ENCODE measurements at regions not wholly inside any gene's neighbourhood (a gene's known extent, or its start where the extent isn't known, plus 50 kb on each side); places are given as distances from the start of the nearest gene placed in this dataset.
A peak's percentile ranks its signal among the peaks of the same experiment; 100 is the strongest.

DNA sequence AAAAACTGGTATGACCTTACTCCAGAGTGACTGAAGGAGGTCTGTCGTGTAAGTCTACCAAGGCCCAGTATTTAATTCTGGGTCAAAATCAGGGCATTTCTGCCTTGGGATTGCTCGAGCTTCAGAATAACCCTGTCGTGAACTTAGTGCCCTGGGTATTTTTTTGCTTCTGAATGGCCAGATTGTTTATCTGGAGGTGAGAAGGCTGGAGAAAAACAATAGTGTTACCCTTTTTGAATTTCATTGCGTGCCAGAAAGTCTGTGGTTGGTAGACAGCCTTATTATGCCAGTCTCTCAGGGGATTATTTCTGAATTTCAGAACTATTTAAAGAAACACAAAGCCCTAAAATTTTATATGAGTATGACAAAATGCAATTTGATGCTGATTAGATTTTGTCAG, 323.4 kb downstream of the CSNK1G3 start:
- Mint-ChIP-seq H3K4me1 (no peaks in the 10 kb centered on the region), H3K4me3 (no peak overlapping the region), H3K36me3 (peaks cover 0 to 4% of the 10 kb centered on the region in 2 donors), H3K27ac (no peak overlapping the region), H3K27me3 (no peaks in the 10 kb centered on the region), H3K9me3 (peaks cover 0 to 12% (median 7%) of the 10 kb centered on the region in 7 donors)
- DNase-seq (no peak), ATAC-seq (ENCODE audit: low read depth in 2 of 2) (no peak)

DNA sequence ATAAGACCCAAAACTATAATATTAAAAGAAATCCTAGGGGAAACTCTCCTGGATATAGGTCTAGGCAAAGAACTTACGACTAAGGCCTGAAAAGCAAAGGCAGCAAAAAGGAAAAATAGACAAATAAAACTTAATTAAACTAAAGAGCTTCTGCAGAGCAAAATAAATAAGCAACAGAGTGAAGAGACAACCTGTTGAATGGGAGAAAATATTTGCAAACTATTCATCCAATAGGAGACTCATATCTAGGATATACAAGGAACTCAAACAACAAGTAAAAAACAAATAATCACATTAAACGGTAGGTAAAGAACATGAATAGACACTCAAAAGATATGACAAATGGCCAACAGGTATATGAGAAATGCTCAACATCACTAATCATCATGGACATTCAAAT, 318.6 kb downstream of the CSNK1G3 start:
- Mint-ChIP-seq H3K4me1 (no peaks in the 10 kb centered on the region), H3K9me3 (peaks cover 0 to 14% (median 5%) of the 10 kb centered on the region in 7 donors), H3K4me3 (no peak overlapping the region), H3K27ac (no peak overlapping the region), H3K27me3 (no peaks in the 10 kb centered on the region), H3K36me3 (peaks cover 4 to 8% of the 10 kb centered on the region in 2 donors)
- no peak for DNase-seq
- ATAC-seq (ENCODE audit: low read depth in 2 of 2): no peak

DNA sequence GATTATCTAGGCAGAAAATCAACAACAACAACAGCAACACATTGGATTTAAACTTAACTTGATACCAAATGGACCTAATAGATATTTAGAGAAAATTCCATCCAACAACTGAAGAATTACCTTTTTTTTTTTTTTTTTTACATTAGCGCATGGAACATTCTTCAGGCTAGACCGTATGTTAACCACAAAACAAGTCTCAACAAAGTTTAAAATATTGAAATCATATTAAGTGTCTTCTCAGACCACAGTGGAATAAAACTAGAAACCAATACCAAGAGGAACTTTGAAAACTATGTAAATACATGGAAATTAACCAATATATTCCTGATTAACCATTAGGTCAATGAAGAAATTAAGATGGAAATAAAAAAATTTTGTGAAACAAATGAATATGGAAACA, 315.8 kb downstream of the CSNK1G3 start:
- Mint-ChIP-seq H3K27me3 (no peaks in the 10 kb centered on the region), H3K9me3 (peaks cover 0 to 20% (median 12%) of the 10 kb centered on the region in 7 donors), H3K27ac (no peak overlapping the region), H3K36me3 (peaks cover 4 to 8% of the 10 kb centered on the region in 2 donors), H3K4me3 (no peak overlapping the region), H3K4me1 (no peaks in the 10 kb centered on the region)
- ATAC-seq (ENCODE audit: low read depth in 2 of 2): no peak
- DNase-seq: no peak

DNA sequence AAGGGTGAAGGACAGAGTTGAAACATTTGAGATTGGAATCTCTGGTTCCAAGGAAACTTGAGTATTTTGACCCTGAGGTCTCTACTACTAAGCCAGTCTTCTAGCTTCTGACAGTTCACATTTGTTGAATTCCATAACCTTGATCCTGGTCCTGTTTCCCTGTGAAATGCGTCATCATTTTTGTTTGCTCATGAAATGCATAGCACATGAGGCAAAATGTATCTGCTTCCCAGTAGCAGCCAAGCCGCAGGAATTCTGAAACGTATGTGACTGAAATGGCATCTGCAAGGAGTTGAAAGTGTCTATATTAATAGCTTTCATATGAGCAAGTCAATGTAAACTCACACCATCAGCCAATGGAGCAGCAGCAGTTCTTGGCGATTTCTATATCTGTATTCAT, 307.9 kb downstream of the CSNK1G3 start:
- no peak overlapping the region for H3K27ac Mint-ChIP-seq
- ATAC-seq (ENCODE audit: low read depth in 2 of 2) (no peak), DNase-seq (no peak)
- H3K4me3 Mint-ChIP-seq: no peak overlapping the region
- peaks cover 3 to 4% (median 4%) of the 10 kb centered on the region in 3 donors for H3K4me1 Mint-ChIP-seq
- no peaks in the 10 kb centered on the region for H3K36me3 Mint-ChIP-seq
- H3K9me3 Mint-ChIP-seq: peaks cover 0 to 13% (median 3%) of the 10 kb centered on the region in 7 donors
- peaks cover 0 to 9% (median 7%) of the 10 kb centered on the region in 3 donors for H3K27me3 Mint-ChIP-seq

DNA sequence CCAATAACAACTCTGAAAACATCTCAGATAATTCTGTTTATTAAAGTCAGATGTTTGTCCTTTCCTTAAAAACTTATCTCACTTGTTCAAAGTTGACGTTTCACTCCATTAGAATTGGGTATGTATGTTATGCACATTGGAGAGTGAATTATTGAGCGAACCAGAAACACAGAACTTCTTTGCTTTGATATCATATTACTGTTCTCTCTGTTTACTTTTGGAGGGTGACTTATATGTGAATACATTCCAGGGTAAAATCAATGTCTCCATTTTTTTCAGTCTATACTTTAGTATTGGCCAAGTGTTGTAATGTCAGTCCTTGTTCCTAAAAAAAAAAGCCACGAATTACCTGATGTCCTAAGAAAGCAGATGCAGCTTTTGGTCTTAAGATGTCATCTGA, 307.4 kb downstream of the CSNK1G3 start:
- Mint-ChIP-seq H3K27me3 (peaks cover 0 to 9% (median 7%) of the 10 kb centered on the region in 3 donors), H3K4me3 (no peak overlapping the region), H3K27ac (peak overlapping the region in 1 of 6 donors; percentile 8), H3K36me3 (no peaks in the 10 kb centered on the region), H3K9me3 (peaks cover 0 to 9% (median 0%) of the 10 kb centered on the region in 7 donors), H3K4me1 (peaks cover 6 to 8% (median 7%) of the 10 kb centered on the region in 3 donors)
- no peak for DNase-seq
- no peak for ATAC-seq (ENCODE audit: low read depth in 2 of 2)

DNA sequence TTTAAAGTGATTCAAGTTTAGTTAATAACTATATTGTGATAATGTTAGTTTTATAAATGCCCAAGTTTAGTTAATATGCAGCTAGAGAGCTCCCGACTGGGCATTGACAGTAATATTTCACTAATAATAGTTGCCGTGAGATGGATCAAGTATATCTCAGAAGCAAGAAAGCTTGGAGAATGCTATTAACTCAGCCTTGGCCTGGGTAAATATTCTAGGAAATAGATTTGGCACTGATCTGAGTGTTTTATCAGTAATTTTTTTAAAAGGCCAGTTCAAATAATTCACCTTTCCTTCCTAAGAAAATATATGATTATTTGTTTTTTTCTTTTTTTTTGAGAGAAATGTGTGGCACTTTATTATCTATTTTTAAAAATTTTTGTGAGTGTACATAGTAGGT, 305.3 kb downstream of the CSNK1G3 start:
- Mint-ChIP-seq H3K9me3 (peaks cover 0 to 3% (median 0%) of the 10 kb centered on the region in 7 donors), H3K4me1 (peaks cover 13 to 17% (median 17%) of the 10 kb centered on the region in 3 donors), H3K36me3 (no peaks in the 10 kb centered on the region), H3K27me3 (peaks cover 0 to 12% (median 9%) of the 10 kb centered on the region in 3 donors), H3K27ac (no peak overlapping the region), H3K4me3 (no peak overlapping the region)
- ATAC-seq (ENCODE audit: low read depth in 2 of 2): no peak
- DNase-seq: no peak

DNA sequence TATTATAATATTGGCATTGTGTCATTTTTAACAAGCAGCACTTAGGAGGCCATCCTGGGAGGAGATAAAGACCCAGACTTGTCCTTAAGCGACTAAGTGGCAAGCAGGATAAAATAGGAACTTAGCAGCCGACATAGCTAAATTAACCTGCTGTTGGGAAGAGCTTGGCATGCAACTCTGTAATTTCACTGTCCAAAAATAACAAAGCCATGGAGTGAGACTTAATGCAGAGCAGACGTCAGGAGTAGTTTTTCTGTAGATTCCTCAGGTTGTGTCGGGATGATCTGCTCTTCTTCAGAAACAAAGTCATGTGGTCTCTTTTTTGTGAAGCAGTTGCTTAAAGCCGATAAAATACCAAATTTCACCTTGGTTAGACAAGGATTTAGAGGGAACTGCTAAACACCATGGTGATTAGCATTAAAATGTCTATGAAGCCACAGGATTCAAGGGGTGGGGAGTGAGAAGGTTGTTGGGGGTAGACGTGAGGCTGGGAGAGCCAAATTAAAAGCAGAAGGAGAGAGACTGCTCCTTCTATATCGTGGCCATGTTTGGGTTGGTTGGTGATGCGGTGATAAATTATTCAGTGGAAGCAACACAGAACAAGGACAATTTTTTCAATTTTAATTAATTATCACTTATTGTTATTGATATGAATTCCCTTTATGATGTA, 303.0 kb downstream of the CSNK1G3 start:
- DNase-seq (no peak), ATAC-seq (ENCODE audit: low read depth in 2 of 2) (no peak)
- no peaks in the 10 kb centered on the region for H3K9me3 Mint-ChIP-seq
- H3K4me1 Mint-ChIP-seq: peaks cover 13 to 28% (median 25%) of the 10 kb centered on the region in 3 donors
- peak overlapping the region in 2 of 6 donors; percentile 49 to 80 for H3K27ac Mint-ChIP-seq
- H3K36me3 Mint-ChIP-seq: no peaks in the 10 kb centered on the region
- peaks cover 0 to 6% (median 0%) of the 10 kb centered on the region in 3 donors for H3K27me3 Mint-ChIP-seq
- H3K4me3 Mint-ChIP-seq: no peak overlapping the region

DNA sequence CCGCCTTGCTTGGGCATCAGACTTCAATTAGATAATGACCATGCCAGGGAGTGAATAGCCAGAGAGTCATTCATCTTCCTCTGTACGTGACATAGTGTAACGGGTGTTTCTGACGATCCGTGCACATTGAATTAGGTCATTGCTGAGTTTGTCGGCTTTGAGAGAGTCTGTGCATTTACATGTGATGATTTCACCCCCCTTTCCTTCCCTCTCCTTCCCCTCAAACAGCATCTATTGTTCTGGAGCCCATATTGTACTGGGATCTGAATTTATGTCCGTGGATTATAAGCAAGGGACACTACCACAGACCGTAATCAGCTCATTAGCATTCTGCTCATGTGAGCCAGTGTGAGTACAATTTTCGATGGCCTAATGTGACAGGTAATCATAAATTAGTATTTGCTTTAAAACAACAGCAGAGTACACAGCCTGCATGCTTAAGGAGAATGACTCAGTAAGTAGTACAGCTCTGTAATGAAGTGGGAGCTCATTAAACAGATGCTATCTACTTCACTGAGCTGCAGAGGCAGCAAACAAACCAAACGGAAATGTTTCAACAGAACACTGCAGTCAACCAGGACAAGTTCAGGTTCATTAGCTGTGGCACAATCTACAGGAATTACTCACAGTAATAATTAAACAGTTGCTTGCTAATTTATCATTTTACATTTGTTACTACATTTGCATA, 302.1 kb downstream of the CSNK1G3 start:
- peak; percentile 35 to 52 for ATAC-seq (ENCODE audit: low read depth in 2 of 2)

DNA sequence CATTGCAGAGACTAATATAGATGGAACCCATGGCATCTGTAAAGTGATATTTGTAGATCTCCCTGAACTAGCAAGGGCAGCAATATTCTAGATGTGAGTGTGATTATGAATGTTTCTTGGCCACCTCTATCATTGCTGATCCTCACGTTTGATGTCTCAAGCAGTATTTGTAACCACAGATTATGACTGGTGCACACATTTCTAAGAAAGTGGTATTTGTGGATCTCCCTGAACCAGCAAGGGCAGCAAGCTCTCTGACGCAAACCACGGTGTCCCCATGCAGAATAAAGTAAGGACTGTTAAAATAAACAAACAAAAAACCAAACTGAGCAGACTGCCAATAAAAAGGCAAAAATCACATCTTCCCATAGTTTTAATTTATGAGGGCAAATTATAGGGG, 301.3 kb downstream of the CSNK1G3 start:
- no peaks in the 10 kb centered on the region for H3K36me3 Mint-ChIP-seq
- DNase-seq: no peak
- no peak overlapping the region for H3K27ac Mint-ChIP-seq
- peaks cover 0 to 6% (median 0%) of the 10 kb centered on the region in 3 donors for H3K27me3 Mint-ChIP-seq
- ATAC-seq (ENCODE audit: low read depth in 2 of 2): no peak
- H3K9me3 Mint-ChIP-seq: no peaks in the 10 kb centered on the region
- H3K4me1 Mint-ChIP-seq: peaks cover 18 to 35% (median 32%) of the 10 kb centered on the region in 3 donors
- no peak overlapping the region for H3K4me3 Mint-ChIP-seq

More for the DNA sequence above, 302.1 kb downstream of the CSNK1G3 start:
- Mint-ChIP-seq H3K4me1 (peaks cover 18 to 35% (median 32%) of the 10 kb centered on the region in 3 donors), H3K36me3 (no peaks in the 10 kb centered on the region), H3K27ac (no peak overlapping the region), H3K9me3 (no peaks in the 10 kb centered on the region), H3K4me3 (peak overlapping the region in 1 of 8 donors; percentile 4), H3K27me3 (peaks cover 0 to 6% (median 0%) of the 10 kb centered on the region in 3 donors)
- DNase-seq: no peak

DNA sequence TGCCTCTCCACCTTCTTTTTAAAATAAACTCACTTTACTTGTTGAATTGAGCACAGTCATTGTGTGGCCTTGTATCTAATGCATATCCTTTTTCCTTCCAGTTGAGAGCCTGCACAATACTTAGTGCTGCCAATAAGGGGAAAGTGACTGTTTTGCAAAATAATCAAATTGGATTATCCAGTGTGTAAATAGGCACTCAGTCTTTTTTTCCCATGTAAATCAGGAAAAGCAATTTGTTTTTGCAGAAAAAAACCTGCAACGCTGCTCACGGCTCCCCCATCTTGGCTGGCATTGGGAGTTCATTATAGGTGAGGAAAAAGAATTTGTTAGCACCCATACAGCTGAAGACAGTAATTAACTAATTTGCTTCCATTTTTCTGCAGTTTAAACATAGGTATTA, 299.9 kb downstream of the CSNK1G3 start:
- H3K27ac Mint-ChIP-seq: no peak overlapping the region
- peaks cover 18 to 35% (median 32%) of the 10 kb centered on the region in 3 donors for H3K4me1 Mint-ChIP-seq
- no peaks in the 10 kb centered on the region for H3K36me3 Mint-ChIP-seq
- H3K4me3 Mint-ChIP-seq: no peak overlapping the region
- no peaks in the 10 kb centered on the region for H3K9me3 Mint-ChIP-seq
- DNase-seq: no peak
- ATAC-seq (ENCODE audit: low read depth in 2 of 2): no peak
- H3K27me3 Mint-ChIP-seq: peaks cover 0 to 6% (median 0%) of the 10 kb centered on the region in 3 donors

DNA sequence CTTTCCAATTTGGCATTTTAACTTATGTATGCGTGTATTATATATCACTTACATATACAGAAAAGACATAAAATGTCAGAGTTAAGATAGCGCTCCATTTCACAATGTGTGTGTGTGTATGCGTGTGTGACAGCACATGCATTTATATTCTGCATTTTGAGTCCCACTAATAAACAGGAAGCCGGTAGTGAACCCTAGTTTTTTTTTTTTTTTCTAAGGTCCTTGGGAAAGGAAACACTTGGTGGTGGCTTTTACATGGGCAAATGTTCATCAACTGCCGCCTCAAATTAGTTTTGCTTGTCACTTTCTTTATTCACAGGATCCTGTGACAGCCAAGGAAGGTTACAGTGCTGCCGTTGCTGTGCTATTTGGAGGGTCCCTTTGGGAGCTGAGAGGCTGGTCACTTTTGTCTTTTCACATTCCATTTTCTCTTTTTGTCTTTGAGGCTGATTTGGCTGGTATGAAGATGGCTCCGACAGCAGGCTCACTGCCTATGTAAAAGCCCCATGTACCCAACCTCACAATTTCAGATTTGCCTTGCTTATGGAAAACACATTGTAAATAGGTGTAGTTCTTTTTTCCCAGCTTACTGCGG, 298.9 kb downstream of the CSNK1G3 start:
- ATAC-seq (ENCODE audit: low read depth in 2 of 2) (no peak), DNase-seq (no peak)
- H3K4me1 Mint-ChIP-seq: peaks cover 18 to 35% (median 32%) of the 10 kb centered on the region in 3 donors
- H3K27me3 Mint-ChIP-seq: peaks cover 0 to 6% (median 0%) of the 10 kb centered on the region in 3 donors
- H3K4me3 Mint-ChIP-seq: no peak overlapping the region
- H3K9me3 Mint-ChIP-seq: no peaks in the 10 kb centered on the region
- no peaks in the 10 kb centered on the region for H3K36me3 Mint-ChIP-seq
- H3K27ac Mint-ChIP-seq: no peak overlapping the region

DNA sequence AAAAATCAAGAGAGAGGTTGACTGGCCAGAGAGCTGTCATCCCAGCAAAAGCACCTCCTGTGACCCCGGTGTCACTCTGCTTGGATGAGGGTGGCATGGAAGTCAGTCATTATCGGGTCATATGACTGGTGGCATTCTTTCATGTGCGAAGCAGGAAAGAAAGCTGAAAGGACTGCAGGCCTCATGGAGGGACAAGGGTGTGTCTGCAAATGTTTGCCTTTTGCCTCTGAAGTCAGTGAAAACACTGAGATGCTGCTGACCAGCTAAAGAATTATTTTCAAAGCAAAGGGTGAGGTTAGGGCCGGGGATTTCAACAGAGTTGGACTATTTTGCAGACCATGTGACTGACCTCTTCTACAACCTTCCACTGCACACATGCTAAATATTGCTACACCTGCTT, 298.3 kb downstream of the CSNK1G3 start:
- no peaks in the 10 kb centered on the region for H3K9me3 Mint-ChIP-seq
- H3K36me3 Mint-ChIP-seq: no peaks in the 10 kb centered on the region
- peaks cover 0 to 6% (median 0%) of the 10 kb centered on the region in 3 donors for H3K27me3 Mint-ChIP-seq
- DNase-seq: no peak
- H3K4me3 Mint-ChIP-seq: peak overlapping the region in 1 of 8 donors; percentile 62
- peak overlapping the region in 1 of 6 donors; percentile 10 for H3K27ac Mint-ChIP-seq
- peaks cover 17 to 35% (median 32%) of the 10 kb centered on the region in 3 donors for H3K4me1 Mint-ChIP-seq
- ATAC-seq (ENCODE audit: low read depth in 2 of 2): no peak

DNA sequence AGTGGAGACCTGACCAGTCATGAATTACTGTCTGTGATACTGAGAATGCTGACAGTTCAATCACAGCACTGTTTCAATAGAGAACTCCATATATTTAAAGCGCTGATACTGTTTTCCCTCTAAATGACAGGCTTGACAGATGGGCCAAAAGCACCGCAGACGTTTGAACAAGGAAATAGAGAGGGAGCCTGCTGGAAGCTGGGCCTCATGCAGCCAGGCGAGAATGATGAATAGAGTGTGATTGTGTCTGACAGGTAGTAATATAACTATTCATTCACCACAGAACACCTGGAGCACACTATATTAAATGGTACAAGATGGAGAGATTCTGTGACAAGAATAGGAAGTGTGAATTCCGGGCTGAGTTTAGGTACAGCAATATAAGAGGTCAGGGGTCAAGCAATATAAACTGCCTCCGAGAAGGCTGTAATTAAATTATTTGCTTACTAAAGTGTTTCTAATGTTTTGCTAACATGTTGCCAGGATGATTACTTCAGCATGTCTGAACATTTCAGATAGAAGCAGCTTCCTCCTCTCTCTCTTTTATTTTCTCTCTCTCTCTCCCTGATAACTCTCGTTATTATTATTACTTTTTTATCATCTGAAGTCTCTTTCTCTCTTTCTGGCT, 297.7 kb downstream of the CSNK1G3 start:
- Mint-ChIP-seq H3K27ac (peak overlapping the region in 1 of 6 donors; percentile 18), H3K4me3 (peak overlapping the region in 4 of 8 donors; percentile 35 to 66 (median 52)), H3K36me3 (no peaks in the 10 kb centered on the region), H3K9me3 (no peaks in the 10 kb centered on the region), H3K4me1 (peaks cover 12 to 30% (median 26%) of the 10 kb centered on the region in 3 donors), H3K27me3 (peaks cover 0 to 6% (median 0%) of the 10 kb centered on the region in 3 donors)
- DNase-seq (no peak), ATAC-seq (ENCODE audit: low read depth in 2 of 2) (peak in 1 of 2 donors; percentile 25)

Measured in naive B cell (primary cell).